COLO668 (cell line): ENCODE measurements at regions not wholly inside any gene's neighbourhood (a gene's known extent, or its start where the extent isn't known, plus 50 kb on each side); places are given as distances from the start of the nearest gene placed in this dataset.
"Not testable (repeated sequence)": the region's sequence is repeated elsewhere in the genome, so short reads cannot be mapped to it uniquely, and the experiment has no call there.

Experiments used
- DNase-seq: peaks from one replicate; lab custom pipeline; 2025; ENCODE audit not compliant: unreplicated experiment; lab: John Stamatoyannopoulos, UW

DNA sequence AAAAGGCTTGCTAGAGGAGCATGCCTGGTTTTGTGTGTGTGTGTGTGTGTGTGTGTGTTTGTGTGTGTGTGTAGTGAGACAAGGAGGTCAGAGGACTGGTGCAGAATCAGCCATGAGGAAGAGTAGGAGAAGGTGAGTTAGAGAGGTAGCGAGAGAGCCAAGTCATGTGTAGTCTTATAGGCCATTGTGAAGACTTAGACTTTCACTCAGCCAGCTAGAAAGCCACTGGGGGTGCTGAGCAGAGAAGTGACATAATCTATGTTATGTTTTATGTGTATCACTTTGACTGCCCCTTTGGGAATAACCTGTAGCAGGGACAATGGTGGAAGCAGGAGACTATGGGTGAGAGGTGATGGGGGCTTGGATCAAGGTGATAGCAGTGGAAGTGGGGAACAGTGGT lies 180.5 kb upstream of the CLINT1 start:
- no peak for DNase-seq

DNA sequence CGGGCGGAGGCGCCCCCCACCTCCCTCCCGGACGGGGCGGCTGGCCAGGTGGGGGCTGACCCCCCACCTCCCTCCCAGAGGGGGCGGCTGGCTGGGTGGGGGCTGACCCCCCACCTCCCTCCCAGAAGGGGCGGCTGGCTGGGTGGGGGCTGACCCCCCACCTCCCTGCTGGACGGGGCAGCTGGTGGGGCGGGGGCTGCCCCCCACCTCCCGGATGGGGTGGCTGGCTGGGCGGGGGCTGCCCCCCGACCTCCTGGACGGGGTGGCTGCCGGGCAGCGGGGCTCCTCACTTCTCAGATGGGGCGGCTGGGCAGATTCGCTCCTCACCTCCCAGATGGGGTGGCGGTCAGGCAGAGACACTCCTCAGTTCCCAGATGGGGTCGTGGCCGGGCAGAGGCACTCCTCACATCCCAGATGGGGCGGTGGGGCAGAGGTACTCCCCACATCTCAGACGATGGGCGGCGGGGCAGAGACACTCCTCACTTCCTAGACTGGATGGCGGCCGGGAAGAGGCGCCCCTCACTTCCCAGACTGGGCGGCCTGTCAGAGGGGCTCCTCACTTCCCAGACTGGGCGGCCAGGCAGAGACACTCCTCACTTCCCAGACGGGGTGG lies 178.1 kb upstream of the CLINT1 start:
- DNase-seq, result not testable (repeated sequence)

DNA sequence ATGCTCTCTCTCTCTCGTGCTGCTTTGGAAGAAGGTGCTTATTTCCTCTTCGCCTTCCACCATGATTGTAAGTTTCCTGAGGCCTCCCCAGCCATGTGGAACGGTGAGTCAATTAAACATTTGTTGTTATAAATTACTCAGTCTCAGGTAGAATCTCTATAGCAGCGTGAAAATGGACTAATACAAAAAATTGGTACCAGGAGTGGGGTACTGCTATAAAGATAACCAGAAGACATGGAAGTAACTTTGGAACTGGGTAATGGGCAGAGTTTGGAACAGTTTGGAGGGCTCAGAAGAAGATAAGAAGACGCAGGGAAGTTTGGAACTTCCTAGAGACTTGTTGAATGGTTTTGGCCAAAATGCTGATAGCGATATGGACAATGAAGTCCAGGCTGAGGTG lies 175.6 kb upstream of the CLINT1 start:
- DNase-seq, result not testable (repeated sequence)

DNA sequence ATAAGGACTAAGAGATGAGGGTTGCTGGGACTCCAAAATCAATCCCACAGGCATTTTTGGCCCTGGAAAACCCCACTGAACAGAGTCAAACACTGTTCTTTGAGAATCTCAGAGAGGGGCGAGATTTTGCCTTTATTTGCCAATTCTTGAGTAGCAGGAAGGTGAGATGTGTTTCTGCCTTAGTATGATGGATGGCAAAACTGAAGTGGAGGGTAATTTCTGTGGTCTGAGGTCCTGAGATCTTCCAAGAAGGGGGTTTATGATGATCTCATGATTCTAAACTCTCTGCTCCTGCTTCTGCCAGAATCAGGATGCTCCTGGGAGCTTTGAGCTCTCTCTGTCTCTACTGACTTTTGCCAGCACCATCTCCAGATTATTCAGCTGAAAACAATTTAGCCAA lies 174.8 kb upstream of the CLINT1 start:
- DNase-seq, result no peak

DNA sequence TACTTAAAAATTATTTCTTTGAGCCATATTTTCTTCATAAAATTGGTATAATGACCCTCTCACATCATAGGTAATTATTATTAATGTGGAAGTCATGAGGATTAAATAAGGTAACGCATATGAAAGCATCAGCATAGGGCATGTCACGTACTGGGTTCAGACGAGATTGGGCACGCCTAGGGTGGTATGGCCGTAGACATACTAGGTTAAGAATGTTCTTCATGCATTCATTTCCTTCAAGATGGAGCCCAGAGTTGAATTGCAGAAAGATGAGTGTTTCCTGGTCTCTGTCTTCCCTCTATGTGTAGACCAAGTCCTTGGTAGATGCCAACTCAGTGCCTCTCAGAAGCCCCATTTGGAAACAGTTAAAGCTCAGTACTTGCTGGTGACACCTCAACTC lies 174.1 kb upstream of the CLINT1 start:
- DNase-seq, result no peak

DNA sequence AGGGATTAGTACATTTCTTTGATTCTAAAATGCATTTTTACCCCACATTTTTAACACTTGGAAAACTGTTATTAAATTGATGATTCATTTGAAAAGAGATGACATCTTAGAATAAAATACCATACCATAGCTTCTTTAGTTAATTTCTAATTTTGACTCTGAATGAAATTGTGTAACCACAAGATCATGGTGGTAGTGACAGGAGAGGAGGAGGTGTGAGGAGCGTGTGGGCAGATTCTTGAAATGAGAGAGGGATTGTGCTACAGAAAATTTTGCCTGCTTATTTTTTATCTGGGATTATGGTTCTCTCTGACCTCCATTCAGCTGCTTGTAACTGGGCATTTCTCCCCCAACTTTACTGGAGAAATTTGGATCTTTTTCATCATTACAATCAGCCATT lies 173.3 kb upstream of the CLINT1 start:
- no peak for DNase-seq

DNA sequence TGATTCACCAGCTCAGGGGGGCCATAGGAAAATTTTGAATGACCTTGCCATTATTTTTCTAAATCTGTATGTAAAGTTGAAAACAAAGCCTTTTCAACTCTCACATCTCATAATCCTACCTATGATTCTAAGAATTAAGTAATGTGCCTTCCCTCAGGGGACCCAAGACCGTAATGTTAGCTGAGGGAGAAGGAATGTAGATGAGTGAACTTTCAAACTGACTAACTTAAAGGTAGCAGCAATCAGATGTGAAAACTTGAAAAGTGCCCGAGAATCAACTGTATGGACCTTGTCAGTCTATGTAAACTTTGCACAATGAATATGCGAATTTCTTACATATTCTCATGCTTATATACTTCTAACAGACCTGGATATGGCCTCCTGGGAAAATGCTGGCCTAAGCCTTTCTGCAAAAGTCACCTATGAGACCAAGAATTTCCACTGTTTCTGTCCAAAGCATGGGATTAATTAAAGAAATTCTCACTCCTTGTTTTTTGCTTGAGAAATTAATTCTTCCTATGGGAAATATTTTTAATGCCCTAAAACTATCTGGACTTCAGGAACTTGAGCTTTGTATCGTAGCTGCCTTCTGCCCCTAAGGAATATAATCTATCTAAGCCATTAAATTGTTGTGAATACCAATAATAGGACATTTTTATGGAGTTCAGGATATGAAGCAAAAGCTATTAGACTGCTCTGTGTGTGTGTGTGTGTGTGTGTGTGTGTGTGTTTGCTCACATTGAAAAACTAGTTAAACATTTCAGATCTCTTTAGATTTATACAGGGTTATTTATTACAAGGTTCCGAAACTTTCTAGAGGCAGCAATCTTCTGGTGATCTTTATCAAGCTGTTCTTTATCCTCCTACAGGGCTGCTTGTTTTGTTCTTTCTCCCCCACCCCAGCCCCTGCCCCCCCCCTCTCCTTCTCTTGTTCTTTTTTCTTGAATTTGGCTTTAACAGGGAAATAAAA lies 169.1 kb upstream of the CLINT1 start:
- DNase-seq, result no peak

DNA sequence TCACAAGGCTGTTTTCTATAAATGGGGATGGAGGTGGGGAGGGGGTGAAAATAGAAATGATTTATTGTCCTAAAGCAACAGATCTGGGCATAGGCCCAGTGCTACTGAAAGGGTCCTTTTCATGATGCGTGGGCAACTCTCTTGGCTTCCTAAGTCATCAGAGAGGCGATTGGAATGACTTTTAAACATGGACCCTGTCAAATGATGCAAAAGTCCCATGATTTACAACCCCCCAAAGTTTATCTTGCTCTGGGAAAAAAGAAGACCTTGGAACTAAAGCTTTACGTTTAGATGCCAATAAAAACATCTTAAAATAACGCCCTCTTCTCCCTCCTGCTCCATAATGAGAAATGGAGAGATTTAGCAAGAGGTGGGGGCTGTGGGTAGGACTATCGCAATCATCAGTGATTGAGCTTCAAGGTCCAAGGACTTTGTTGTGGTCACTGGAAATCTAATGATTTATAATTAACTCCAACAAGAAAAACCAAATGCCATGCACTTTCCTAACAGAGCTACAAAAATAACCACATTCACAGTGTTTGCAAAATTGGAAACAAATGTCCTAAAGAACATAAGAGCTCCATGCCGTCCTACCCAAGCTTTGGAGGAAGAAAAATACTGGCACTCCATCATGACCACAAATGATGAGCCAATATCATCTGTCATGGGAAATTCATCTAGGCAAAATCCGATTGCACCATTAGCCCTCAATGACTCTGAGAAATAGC lies 167.5 kb upstream of the CLINT1 start:
- no peak for DNase-seq

DNA sequence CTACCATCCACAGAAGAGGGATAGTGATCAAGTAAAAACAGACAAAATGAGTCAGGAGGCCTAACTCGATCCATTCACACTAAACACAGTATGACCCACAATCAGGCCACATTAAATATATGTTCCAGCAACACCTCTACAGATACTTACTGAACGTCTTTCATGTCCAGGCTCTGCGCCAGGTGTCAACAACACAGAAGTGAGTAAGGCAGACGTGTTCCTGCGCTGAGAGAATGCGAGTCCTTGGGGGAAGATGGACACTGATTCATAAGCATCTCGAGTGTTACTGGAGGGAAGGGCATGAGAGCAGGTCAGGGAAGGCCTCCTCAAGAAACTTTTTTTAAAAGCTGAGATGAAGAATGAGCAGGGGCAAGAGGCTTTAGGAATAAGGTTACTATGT lies 164.3 kb upstream of the CLINT1 start:
- no peak for DNase-seq

DNA sequence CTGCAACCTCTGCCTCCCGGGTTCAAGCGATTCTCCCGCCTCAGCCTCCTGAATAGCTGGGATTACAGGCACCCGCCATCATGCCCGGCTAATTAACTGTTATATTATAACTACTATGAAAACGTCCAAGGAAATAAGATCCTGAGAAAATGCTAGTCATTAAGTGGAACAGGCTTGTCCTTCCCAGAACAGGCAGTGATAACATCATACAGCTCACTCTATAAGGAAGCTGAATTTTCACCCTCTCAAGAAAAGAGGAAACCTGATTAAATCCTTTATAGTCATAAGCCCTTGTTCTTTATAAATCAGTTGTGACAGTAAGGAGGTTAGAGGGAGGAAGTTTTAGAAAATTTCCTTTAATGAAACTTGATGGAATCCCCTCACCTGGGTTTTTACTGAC lies 163.9 kb upstream of the CLINT1 start:
- no peak for DNase-seq

DNA sequence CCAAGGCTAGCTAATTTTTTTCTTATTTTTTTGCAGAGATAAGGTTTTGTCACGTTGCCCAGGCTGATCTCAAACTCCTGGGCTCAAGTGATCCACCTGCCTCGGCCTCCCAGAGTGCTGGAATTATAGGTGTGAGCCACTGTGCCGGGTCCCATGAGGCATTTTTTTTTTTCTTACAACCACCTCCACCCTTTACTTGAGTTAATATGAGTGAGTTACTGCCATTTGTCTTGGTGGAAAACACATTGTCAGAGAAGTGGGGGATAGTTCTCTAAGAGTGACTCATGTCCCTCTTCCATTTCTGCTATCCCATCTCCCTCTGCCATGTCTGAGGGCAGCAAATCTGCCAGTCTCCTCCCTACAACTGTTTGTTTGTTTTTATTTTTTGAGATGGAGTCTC lies 163.4 kb upstream of the CLINT1 start:
- no peak for DNase-seq

DNA sequence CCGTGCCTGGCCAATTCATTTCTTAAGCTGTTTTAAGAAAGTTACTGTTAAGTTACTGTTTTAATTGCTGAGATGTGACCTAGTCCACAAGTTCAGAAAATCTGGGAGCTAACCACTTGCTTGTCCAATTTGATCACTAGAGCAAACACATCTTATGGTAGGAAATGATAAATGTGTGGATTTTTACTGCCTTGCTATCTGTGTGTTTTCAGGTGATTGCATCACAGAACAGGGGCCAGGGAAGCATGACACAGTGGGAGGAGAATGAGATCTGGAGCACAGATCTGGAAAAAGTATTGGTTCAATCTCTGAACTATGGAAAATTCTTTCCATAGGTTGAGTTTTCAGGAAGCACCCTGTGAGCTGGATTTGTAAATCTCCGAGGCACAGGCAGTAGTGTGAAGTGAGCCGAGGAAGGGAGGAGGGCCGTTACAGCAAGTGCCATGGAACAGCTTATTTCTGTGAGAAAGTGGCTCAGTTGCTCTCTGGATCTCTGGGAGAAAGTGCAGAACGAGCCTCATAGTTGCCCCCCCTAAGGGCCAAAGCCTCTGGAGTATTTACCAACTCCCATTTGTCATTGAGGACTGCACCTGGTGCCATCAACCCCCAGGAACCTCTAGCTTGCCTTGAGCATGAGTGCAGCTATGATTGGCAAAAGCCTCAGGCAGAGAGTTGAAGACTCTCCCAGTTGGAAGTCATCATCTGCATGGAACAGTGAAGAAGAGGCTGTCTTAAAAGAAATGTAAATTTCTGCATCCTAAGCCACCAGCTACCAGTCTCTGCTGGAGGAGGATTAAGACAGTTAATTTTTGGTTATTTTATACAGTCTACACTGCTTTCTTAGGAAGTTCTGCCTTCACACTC lies 161.8 kb upstream of the CLINT1 start:
- no peak for DNase-seq

DNA sequence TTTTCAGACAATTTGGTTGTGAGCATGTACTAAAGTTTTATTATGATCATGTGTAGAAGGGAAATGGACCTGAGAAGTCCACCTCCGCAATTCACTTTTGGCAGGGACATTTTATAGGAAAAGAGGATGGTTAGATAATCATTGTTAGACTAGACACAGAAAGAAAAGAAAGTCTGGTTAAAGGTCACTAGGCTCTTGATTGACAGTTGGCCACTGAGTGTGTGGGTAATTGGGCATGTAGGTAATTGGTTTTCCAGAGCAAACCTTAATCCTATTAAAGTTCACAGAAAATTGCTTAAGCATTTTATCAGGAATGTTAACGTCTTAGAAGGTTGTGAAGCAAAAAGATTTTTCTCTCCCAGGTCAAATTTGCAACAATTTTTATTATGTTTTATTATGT lies 158.5 kb upstream of the CLINT1 start:
- DNase-seq, result no peak

DNA sequence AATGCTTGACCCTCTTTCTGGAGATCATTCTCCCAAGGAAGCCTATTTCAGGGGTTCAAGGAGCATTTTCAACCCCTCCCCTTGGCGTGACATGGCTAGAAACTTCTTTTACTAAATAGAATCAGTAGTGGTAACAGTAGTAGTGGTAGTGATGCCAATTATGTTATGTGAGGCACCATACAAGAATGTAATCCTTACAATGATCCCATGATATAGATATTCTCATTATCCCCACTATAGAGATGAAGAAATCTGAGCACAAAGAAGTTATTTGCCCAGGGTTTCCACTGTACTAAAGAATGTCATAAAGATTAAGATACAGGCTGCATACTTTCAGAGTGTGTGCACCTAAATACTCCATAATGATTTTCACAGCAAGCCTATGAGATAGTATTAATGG lies 155.4 kb upstream of the CLINT1 start:
- no peak for DNase-seq

DNA sequence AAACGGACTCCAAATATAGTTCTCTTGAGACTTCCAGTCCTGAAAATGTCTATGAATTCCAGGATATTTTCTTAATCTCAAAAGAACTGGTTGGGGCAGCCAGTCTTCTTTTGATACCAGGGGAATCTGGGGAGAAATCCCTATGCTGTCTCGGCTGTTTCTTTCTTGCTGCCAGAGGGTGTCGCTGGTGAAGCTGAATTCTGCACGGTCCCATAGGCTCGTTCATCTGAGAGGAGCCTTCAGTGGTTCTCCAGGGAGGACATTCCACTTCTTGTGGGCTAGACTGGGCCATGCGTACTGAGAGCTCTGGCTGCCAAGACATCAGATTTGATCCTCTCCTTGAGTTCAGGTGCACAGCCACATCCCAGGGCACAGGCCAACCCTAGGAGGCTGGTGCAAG lies 155.0 kb upstream of the CLINT1 start:
- DNase-seq, result no peak

DNA sequence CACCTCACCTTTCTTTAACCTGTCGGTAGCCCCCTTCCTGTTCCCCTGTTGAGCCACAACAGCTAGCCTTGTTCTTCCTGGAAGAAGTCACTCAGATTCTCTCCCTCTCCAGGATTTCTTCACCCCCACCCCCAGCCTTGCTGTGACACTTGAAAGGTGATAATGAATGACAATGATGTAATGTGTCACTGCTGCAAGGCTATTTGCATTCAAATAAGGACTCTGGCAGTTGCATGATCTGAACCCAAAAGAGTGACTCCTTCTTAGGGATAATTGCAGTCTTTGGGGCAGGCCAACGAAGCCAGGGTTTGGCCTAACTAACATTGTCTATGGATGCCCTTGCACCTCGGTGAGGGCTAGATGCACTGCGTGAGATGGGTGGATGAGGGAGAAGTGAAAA lies 154.4 kb upstream of the CLINT1 start:
- no peak for DNase-seq

DNA sequence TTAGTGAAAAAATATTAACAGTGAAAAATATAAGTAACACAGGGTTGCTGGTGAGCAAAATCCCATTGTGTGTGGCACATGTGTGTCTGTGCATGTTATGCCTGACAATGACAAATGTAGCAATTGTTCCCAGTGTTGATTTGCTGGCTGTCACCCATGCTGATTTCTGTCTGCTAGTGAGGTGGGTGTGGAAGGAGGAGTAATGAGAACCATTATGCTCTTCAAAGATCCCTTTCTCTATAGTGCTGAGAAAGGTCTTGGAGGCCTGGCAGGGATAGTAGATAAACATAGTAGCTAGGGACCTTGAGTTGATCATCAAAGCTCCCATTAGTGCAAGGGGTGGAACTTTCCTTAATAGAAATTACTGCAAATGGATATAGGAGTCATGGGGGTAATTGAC lies 152.5 kb upstream of the CLINT1 start:
- DNase-seq, result no peak

DNA sequence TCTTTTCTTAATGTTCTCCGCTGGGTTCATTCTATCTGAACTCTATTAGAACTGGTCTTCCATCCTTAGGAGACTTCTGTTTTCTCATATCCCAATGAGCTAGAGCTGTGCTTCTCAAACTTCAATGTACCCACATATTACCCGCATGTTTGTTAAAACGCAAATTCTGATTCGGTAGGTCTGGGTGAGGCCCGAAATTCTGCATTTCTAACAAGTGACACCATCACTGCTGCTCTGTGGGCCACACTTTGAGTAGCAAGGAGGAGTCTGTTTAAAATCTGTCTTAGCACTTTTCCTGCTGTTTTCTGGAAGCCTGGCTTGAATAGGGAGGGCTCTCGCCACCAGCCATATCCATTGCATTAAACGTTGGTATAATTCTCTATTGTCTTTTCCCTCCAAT lies 151.9 kb upstream of the CLINT1 start:
- no peak for DNase-seq

DNA sequence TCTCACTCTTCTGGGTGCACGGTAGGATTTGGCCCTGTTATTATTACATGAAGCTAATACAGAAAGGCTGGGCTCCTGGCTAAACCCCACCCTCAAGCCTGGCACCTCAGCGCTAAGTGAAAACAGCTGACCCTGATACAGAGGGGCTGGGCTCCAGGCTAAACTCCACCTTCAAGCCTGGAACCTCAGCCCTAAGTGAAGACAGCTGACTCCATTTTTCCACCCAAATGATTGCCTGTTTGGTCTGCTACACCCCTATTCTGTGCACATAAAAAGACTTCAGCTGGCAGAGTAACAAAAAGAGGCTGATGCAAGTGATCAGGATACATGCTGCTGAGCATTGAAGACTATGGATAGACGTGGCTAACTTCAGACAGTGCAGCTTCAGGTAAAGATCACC lies 148.4 kb upstream of the CLINT1 start:
- DNase-seq, result no peak

DNA sequence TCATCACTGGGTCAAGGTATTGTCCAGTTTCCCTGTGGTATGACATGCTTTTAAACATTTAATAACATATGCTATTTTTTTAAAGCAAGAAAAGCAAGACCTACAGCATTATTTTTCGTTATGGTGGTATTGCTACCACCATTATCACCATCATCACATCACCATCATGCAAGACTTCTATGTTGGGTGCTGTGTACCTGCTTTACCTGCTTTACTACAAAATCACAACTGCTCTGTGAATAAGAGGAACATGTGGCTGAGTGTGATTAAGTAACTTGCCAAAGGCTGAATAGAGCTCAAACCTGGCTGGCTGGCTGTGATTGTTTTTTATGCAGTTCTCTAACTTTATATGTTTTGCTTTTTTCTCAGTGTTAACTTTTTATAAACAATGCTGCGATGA lies 140.8 kb upstream of the CLINT1 start:
- DNase-seq, result no peak

DNA sequence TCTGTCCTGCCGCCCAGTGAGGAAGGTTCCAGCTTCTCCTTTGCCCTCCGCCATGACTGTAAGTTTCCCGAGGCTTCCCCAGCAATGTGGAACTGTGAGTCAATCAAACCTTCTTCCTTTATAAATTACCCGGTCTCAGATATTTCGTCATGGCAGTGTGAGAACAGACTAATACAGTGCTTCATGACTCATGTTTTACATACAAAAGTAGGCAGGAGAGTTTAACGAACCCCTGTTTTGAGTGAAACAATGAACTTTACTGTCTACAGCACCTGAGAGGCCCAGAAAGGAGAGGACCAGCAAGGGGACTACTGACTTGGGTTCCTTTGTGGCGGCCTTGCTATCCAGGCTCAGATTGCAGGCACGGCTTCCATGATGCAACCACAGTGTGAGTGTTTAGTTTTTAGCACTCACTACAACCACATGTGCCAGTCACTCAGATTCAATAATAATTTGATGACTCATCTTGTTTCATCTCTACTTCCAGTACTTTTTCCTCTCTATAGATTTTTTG lies 139.1 kb upstream of the CLINT1 start:
- no peak for DNase-seq
